ENCODE measurements at regions not wholly inside any gene's neighbourhood (a gene's known extent, or its start where the extent isn't known, plus 50 kb on each side); places are given as distances from the start of the nearest gene placed in this dataset.
"Not testable (repeated sequence)": the region's sequence is repeated elsewhere in the genome, so short reads cannot be mapped to it uniquely, and the experiment has no call there.

DNA sequence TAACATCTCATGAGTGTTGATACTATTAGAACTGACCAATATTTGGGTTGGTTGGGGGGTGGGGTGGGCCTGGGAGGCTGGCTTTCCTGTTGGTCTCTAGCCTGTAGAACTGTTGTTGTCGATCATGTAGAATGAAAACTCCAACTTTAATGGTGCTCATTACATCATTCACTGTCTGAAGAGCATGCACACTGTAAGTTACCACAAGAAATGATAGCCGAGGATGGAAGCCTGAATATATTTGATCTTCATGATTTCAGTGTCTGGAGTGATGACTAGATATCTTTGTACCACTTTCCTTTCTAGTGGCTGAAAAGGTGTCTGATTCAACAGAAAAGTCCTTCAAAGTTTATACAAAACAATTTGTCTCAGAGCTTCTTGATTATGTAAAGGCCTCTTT lies 123.6 kb downstream of the XCL2 start:
- DNase-seq (ENCODE audit: low spot score) = no peak

DNA sequence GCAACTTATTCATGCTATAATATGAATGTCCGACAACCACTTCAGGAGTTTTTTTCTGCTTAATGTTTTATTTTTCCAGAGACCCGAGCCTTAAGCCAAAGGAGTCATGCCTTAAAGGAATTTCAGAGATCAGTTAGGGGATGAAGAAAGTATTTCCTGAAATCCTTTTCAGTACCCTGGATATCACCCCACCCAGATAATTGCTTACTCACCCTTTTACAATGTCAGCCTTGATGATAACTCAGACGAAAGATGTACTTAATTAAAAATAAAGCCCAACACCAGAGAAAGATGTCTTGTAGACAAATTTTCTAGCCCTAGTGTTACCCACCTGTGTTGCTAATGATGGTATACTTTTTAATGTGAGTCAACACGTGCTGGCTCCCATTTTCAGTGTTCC lies 124.1 kb downstream of the XCL2 start:
- DNase-seq (ENCODE audit: low spot score) = no peak

DNA sequence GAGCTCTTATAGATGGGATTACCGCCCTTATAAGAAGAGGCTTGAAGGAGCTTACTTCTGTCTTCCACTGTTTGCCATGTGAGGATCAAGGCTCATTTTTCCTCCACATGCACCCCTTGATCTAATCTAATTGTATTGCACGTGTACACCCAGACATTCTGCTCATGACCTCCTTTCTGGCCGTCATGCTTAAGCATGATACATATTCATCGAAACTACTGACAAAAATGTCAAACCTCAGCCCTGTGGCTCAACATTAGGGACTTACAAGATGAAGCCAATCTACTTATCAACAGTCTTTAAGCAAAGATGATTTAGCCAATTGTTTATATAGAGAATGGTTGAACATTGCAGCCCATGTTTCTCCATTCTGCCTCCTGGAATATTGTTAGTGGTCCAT lies 127.6 kb downstream of the XCL2 start:
- no peak for DNase-seq (ENCODE audit: low spot score)

DNA sequence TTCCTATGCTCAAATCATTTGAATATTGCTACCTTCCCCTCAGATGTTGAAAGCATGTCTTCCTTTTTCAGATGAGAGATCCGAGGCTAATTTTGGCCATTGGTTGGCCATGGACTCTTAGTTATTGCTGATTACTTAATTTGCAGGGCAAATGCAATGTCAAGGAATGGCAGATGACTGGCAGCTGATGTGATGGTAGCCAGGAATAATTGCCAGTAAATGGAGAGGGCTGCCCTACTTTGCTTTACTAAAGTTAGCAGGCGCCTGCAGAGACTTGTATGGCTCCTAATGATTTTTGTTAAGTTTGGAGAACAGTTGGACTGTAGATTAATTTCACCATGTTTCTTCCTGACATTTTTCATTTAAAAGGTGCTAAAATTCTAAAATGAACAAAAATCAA lies 128.9 kb downstream of the XCL2 start:
- DNase-seq (ENCODE audit: low spot score) = no peak

DNA sequence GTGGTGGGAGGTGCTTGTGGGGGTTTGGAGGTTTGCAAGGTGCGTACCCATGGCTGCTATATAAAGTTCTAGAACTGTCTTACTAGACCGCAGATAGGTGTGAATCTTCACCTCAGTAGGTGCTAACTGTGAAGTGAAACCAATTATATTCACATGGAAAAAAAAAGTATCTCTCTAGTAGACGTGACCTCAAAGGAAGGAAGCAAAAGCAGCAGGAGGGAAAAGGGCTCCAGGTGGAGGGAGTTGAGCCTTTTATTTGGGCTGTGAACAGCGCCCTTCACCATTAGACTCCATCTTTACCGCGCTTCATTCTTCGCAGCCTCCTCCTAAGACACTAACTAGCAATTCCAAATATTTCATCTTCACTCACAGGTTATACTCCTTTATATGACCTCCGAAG lies 129.8 kb downstream of the TBX19 start:
- no peak for DNase-seq (ENCODE audit: low spot score)

DNA sequence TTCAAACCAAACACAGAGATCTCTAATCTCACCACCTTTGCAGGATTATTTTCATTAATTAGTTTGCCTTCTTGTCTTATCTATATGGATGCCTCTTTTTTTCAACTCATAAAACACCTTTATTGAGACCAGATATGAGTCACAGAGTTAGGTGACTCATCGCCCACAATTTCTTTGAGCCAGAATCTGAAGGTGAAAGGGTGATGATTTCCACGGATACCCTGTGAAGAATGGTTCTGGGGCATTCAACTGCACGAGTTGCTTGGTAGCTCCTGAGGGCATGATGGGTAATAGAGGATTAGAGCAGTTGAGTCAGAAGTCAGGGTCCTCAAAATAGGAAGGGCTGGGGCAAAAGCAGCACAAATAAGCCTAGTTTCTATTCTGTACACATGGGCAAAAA lies 128.2 kb downstream of the TBX19 start:
- peak; percentile 91 for DNase-seq (ENCODE audit: low spot score)

DNA sequence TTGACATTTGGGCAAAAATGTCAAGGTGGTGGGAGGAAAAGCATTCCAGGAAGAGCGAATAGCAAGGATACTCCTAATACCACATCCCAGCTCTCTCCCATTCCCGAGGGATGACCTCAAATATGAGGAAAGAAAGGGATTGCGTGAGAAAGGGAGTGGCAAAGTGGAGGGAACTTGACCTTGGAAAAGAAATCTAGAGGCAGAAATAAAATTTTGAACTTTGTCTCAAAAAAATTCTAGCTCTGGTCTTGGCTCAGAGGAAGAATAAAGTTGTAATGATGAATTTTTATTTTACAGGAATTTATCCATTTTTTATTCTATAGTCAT lies 127.8 kb downstream of the TBX19 start:
- peak; percentile 77 for DNase-seq (ENCODE audit: low spot score)

DNA sequence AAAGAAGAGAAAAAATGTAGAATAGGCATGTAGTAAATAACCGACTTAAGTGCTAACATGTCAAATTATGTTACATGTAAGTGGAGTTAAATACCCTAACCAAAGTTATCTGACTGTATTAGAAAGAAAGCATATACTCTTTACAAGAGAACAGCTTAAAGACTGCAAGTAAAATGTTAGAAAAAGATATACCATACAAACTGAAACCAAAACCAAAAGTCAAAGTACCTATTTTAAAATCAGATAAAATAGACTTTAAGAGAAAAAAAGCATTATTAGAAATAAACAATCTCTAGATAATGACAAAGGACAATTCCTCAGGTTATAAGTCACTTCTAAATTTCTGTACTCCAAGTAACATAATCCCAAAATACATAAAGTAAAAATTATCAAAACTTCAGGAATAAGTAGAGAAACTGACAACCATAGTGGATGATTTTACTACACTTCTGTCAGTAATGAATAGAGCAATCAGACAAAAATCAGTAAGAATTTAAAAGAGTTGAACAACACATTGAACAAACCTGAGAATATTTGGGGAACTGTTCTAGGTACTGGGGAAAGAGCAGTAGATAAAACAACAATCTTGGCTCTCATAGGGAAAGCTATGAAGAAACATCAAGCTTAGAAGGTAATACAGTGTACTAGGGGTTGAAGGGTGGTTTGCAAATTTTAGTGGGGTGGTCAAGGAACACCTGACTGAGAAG lies 127.3 kb downstream of the TBX19 start:
- no peak for DNase-seq (ENCODE audit: low spot score)

DNA sequence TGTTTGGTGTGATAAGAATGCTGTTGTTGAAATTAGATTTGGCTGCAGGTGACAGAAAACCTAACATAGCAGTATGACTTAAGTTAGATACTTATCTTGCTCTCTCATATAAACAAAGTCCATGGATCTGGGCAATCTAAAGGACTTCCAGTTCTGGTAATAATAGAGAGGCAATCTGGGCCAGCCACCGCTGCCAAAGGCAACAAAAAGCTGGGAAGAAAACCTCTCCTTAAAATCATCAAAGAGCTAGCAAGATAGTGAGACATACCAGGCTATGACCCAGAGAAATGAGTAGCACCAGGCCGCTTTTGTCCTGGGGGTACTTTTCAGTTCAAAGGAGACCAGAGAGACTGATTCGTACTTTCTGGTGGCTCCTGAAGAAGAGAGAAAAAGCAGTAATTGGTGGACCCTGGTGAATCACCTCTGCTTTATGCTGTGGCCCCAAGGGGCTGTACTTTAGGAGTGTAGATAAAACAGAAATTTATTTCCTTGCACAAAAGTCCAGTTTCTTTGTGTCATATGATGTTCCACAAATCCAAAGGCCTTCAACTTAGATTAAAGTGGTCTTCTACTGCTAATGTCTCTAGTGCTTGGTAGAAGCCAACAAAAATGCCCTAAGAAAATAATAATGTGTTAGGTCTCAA lies 125.4 kb downstream of the TBX19 start:
- peak; percentile 14 for DNase-seq (ENCODE audit: low spot score)

DNA sequence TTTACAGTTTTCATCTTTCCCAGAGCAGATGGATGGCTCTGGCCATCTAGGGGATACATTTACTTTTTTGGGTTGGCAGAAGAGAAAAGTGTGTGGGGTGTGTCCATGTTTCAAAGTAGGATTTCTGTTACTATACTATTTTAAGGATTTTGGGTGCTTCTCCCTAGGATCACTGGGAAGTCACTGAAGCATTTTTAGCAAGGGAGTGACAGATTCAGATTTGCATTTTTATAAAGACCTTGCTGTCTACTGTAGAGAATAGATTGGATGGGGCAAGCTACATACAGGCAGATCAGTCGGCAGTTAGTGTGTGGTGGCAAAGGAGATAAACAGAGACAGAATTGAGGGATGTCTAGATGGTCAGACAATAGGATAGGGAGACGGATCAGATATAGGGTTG lies 122.5 kb downstream of the TBX19 start:
- no peak for DNase-seq (ENCODE audit: low spot score)

DNA sequence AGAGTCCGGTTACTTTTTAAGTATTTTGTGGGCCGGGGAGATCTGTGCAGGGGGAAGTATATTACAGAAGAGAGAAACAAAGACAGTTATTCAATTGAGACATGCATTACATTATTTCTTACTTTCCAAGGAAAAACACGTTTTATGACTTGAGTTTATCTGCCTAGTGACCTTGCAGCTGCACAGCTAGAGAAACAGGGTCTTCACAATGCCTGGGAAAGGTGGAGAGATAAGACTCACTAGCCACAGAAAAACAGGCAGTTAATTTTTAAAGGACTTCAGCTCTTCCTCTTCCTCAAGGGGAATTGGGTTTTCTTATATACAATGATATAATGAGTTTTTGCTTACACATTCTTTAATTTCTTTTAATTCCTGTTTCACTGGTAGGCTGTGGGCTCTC lies 121.8 kb downstream of the TBX19 start:
- DNase-seq (ENCODE audit: low spot score) = not testable (repeated sequence)

DNA sequence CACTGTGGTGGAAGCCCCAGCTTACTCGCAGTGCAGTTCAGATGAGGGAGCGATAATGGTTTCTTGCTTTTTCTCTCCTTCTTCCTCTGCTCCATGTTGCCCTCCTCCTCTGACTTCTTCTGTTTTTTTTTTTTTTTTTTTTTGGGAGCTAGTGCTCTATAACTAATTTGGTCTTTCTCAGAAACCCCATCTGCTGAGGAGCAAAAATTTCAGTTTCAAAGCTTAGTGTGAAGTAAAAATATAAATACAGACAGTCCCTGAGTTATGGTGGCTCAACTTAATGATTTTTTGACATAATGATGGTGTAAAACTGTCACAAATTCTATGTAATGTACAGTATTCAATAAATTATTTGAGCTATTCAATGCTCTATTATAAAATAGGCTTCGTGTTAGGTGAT lies 120.7 kb downstream of the TBX19 start:
- no peak for DNase-seq (ENCODE audit: low spot score)

DNA sequence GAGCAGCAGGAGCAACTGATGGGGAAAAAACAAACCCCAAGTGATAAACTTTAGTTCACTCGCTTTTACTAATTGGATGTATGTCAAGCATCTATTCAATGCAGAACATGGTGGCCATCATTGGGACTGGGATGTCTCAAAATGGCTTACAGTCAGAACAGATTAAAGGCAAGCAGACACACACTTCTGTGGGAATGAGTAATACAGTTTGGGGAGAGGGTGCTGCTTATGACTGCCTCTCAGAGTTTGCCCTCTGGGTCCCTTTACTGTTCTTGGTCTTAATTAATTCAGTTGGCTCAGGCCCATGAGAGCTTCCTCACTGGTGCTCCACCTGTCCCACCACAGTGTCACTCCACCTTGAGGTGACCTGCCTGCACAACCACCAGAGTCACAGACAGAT lies 119.5 kb downstream of the TBX19 start:
- DNase-seq (ENCODE audit: low spot score) = no peak

DNA sequence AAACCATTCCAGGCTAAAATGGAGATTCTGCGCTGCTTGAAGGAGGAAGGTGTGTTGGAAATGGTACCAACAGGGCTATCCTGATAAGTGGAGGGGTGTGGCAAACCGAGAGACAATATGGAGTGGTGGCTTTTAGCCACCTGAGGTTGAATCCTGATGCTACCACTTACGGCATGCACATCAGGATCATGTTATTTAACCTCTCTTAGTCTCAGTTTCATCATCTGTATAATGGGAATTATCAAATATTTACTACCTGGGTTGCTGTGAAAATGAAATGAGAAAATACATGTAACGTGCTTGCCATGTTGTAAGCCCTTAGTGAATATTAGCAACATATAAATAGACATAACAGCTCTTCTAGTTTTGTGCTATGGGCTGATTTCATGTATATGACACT lies 117.1 kb downstream of the TBX19 start:
- DNase-seq (ENCODE audit: low spot score) = no peak

DNA sequence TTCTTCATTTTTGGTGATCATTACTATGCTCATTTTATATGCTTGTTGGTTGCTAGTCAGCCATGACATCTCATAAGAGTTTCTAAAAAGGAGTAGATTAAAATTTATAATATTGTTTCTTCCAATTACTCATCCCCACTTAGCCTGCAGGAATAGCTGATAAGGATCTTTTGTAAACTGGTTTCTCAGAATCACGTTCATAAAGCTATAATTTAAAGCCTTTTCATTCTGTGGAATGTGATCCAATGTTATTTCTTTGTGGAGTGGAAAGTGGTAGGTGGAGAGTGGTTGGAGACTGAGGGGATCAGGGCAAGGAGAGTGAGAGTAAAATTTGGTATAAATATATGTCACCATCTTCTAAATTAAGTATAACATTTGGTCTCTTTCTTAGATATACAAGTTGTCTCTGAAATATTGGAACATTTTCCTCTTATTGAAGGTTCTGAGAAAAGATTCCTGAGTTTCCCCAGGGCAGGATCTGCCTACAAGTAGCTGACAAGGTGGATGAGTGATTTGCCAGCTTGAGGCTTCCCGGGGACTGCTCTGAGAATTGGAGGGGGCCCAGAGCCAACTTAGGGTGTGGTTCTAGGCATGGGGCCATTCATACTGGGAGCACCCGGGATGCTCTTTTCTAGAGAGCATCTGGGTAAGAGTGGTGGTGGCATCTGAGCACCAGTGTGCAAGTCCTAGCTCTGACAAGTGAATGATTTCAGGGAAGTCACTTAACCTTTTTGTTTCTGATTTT lies 116.4 kb downstream of the TBX19 start:
- DNase-seq (ENCODE audit: low spot score) = no peak

DNA sequence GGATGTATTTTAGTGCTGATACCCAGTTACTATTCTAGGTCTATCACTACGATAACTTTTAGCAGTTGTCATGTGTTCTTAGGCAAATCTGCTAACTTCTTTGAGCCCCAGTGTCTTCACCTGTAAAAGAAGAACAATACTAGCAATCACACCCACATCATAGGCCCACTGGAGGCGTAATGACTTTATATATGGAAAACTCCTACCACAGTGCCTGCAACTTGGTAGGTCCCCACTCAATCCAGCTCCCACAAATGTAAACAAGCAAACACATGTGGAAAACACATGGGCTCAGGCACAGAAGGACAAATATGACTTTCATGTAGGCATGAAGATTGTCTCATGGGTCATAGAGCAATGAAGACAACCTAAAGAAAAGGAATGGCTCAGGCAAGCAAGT lies 115.8 kb downstream of the TBX19 start:
- no peak for DNase-seq (ENCODE audit: low spot score)

DNA sequence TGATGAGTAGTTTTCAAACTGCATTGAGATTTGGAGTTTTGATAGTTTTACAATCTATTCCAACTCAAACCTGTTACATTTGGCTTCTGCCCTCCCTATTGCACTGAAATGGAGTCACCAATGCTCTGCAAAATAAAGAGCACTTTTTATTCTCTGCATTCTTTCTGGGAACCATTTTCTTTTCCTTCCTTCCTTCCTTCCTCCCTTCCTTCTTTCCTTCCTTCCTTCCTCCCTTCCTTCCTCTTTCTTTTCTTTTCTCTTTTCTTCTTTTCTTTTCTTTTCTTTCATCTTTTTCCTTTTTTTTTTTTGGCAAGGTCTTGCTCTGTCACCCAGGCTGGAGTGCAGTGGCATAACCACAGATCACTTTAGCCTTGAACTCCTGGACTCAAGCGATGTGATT lies 114.2 kb downstream of the TBX19 start:
- no peak for DNase-seq (ENCODE audit: low spot score)

DNA sequence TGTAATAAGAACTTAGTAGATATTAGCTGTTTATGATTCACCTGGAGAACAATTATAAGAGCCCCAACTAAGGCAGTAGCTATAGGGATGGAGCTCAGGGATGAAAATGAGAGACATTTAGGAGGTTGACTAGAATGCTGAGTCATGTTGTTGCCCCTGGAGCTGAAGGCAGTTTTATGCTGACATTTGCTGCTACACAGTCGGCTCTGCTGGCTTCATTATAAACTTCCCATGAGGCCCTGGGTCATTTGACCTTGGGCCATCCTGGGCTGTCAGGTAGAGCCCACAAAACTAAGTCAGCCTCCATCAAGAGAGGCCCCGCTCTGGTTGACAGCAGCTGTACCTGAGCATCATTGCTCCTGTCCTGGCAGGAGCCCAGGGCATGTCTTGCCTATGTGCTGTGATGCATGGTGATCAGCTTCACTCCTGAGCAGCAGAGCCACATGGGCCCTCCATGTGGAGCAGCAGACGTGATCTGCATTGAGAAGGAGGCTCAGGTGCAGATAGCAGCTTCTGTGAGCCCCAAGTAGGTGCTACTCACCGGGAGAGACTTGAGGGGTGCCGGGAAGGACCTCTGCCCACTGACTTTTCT lies 112.4 kb downstream of the TBX19 start:
- DNase-seq (ENCODE audit: low spot score) = no peak

DNA sequence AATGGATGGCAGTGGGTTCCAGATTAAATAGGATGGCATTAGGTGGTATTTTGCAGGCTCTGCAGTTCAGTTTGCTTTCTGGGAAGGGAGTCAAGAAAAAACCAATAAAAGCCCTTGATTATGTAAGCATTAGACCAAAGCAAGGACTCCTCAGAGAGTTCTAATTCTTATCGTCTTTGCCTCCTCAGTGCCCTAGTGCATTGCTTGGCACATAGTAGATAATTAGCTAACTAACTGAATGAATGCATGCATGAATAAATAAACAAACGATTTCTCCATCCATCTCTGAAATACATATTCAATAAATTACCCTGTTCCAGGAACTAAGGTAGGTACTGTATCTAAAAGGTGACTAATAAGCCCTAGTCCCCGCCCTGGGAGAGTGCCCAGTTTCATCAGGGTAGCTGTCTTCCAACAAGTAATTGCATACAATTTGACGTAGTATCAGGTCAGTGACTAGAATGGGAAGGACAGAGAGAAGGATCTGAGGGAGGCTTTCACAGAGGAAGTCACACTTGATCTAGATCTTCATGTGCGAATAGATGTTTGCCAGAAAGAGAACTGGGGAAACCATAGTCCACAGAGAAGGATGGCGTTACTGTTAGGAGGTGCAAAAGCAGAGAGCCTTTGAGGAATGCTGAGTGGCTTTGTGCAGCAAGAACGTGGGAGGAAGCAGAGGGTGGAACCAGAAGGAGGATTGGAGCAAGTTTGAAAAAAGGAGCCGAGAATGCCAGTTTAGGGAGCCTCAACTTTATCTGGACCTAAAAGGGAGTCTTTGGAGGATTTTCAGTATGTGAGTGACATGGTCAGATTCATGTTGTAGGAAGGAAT lies 111.4 kb downstream of the TBX19 start:
- DNase-seq (ENCODE audit: low spot score) = peak; percentile 38

DNA sequence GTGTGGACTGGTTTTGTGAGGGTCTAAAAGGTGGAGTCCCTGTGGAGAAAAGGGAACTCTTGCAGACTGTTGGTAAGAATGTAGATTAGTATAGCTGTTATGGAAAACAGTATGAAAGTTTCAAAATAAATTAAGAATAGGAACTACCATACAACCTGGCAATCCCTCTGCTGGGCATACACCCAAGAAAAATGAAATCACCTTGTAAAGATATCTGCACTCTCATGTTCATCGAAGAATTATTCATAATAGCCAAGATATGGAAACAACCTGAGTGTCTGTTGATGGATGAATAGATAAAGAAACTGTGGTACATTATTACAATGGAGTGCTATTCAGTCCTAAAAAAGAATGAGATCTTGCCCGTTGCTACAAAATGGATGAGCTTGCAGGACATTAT lies 109.6 kb downstream of the TBX19 start:
- no peak for DNase-seq (ENCODE audit: low spot score)

DNA sequence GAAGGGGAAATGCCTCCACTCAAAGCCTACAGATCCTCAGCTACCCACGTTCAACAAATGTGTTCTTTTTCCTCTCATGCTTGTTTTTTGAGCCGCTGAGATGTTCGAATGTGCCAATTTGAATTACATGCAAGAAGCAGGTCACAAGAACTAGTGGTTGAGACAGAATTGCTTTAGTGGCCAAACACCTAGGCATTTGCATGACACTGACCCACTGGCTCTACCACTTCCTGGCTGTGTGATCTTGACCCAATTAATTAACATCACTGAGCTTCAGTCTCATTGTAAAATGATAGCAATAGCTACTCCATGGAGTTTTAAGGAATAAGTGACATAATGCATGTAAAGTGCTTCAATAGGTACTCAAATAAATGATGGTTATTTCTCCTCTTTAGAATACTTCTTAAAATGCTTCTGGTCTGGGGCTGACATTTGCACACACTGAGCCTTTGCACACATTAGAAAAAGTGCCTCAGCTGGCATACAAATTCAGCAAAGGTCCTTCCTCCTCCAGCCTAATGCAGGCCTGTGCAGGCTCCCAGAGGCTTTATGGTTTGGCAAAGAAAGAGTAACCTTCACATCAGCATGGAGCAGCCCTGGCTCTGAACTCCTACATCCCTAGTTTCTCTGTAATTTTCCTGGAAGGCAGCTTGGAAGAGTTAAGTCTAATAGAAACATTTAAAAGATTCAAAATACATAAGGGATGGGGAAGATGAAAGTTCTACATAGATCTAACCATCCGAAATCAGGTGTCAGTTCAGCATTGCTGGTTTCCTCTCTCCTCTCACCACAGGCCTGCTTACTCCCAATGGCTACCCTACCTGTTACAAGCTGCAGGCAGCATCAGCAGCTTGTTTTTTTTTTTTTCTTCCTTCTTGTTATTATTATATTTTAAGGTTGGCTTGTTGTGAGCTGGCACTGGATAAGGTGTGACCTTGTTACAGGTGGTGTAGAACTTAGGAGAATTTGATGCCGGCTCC lies 107.4 kb downstream of the TBX19 start:
- DNase-seq (ENCODE audit: low spot score) = no peak
